Anterior cingulate cortex (tissue), 58 donors: ENCODE measurements at regions not wholly inside any gene's neighbourhood (a gene's known extent, or its start where the extent isn't known, plus 50 kb on each side); places are given as distances from the start of the nearest gene placed in this dataset.

Experiments used
- DNase-seq, 58 donors: peaks; one replicate each; lab custom pipeline; 2025; lab: John Stamatoyannopoulos, UW

DNA sequence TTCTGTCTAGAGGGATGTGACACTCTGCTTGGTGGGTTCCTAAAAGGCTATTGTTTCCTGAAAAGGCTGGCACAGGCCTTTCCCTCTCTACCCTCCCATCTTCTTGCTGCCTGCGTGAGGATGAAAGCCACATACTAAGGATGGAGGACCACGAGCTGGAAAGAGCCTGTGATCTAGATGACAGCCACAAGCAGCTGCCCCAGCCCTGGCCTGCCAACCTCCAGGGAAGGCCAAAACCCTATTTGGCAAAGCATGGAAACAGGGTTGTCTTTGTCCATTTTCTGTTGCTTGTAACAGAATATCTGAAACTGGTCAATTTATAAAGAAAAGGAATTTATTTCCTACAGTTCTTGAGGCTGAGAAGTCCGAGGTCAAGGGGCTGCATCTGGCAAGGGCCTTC lies 144.5 kb downstream of the FBLN2 start:
- DNase-seq: no peak

DNA sequence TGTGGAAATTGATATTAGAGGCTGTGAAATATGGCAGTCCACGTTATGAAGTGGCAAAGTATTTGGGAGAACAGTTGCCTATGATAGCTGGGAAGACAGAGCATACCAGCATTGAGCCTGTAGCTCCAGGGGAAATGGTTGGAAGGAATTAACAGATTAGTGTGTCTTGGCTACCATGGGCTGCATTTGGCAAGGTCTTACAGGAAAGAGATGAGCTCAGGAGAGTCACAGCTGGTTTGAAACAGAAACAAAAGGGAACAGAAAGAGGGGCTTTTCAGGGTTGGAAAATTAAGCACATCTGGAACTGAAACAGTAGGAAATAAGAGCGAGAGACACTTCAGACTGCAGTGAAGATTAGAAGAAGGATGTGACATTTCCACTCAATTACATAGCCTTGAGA lies 141.7 kb downstream of the FBLN2 start:
- no peak for DNase-seq

DNA sequence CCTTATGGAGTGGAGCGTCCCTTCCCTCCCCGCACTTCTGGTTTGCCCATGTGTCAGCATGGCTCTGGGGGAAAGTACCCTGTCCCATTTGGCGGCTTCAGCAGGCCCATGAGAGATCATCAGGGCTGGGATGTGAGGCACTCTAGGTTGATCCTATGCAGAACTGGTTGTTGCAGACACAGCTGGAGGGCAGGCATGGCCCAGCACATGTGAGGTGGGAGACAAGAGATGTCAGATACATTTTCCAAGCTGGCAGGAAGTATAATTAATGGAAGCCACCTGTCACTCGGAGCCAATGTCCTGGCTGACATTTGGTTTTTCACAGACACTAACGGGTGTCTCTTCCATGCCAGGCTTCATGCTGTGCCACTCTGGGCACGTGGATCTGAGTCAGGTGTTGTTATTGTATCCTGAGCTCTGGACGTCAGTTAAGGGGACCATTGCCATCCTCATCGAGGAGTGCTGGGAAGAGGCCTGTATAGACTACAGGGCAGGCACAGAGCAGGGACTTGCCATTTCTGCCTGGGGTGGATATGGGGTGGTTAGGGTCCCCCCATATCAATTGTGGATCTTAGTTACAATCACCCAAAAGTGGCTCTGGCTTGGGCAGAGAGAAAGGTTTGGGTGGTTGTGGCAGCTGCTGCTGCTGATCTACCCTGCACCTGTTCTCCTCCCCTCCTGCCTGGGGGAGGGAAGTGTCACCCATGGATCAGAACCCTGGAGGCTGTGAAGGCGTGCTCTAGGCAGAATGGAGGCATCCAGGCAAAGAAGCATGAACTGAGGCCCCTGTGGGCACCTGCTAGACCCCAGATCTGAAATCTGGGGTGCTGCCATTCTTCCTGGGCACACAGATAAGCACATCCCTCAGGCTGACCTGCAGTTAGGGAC lies 140.7 kb downstream of the FBLN2 start:
- no peak for DNase-seq

DNA sequence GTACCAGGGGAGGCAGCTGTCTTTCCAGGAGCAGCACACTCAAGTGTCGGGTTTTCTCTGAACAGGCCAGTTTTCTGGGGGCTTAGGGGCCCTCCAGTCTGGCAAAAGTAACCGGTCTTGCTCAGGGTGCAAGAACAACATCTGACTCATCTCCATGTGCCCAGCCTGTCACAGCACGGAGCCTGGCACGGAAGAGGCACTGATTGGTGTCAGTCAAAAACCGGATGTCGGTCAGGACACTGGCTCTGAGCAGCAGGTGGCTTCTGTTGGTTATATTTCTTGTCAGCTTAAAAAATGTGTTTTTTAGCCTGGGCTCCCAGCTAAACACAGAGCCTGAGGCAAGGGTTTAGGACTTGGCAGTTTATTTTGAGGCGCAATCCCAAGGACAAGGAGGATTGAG lies 139.9 kb downstream of the FBLN2 start:
- DNase-seq: no peak

DNA sequence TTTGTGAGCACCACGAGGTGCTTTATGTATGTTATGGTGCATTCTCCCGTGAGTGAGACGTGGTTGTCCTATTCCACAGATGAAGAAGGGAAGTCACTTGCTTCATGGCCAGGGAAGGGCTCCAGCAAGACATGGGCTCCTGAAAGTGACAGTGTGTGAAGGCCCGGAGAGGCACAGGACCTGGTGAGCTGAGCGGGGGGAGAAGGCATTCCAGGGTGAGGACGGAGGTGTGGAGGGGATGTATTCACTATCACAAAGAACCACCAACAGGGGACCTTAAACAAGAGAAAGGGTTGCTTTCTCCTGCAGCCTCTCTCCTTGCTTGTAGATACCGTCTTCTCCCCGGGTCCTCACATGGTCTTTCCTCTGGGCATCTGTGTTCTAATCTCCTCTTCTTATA lies 139.1 kb downstream of the FBLN2 start:
- DNase-seq: peak in 1 of 58 donors; percentile 42
